ENCODE measurements at regions not wholly inside any gene's neighbourhood (a gene's known extent, or its start where the extent isn't known, plus 50 kb on each side); places are given as distances from the start of the nearest gene placed in this dataset.

- BruUV-seq (replicated peaks) = no TSS peak
- Histone ChIP-seq H3K4ac (ENCODE audit: low read depth, low read length) (no peak overlapping the region), H3K27me3 (ENCODE audit: control insufficient read depth, insufficient read depth, low read length) (no peaks in the 10 kb centered on the region), H2AFZ (replicated peaks; ENCODE audit: low read length, poor library complexity) (no peak overlapping the region), H3K14ac (replicated peaks; ENCODE audit: low read depth, low read length) (no peak overlapping the region), H3K36me3 (ENCODE audit: control insufficient read depth, insufficient read depth, low read length) (no peaks in the 10 kb centered on the region), H3K27ac (ENCODE audit: insufficient read depth, low read length) (no peak overlapping the region), H2AK9ac (replicated peaks; ENCODE audit: low read depth, low read length, poor library complexity) (no peak overlapping the region), H3K4me1 (ENCODE audit: control insufficient read depth, insufficient read depth, low read length) (no peaks in the 10 kb centered on the region), H3K9ac (ENCODE audit: low read depth, low read length) (no peak overlapping the region), H3K4me3 (ENCODE audit: insufficient read depth, low read depth, low read length) (no peak overlapping the region), H3K79me1 (ENCODE audit: low read depth in 1 of 2, low read length in 2 of 2) (no peaks in the 10 kb centered on the region), H4K5ac (ENCODE audit: low read depth, low read length) (no peak overlapping the region), H2BK20ac (ENCODE audit: low read depth, low read length) (no peak overlapping the region), H3K56ac (ENCODE audit: extremely low read depth, insufficient read depth, low read length) (no peak overlapping the region), H4K20me1 (ENCODE audit: insufficient read depth, low read length) (no peaks in the 10 kb centered on the region), H4K8ac (ENCODE audit: low read depth in 2 of 2, low read length in 2 of 2) (no peak overlapping the region), H3K23ac (ENCODE audit: low read depth, low read length) (no peak overlapping the region), H2BK120ac (ENCODE audit: low read depth, low read length) (no peak overlapping the region), H4K91ac (ENCODE audit: insufficient read depth, low read depth, low read length) (no peak overlapping the region), H2AK5ac (ENCODE audit: low read depth, low read length) (no peak overlapping the region), H3K9me3 (ENCODE audit: control insufficient read depth, insufficient read depth, low read length) (peaks cover 2% of the 10 kb centered on the region; the same call in 1 of the 2 replicates), H3K18ac (ENCODE audit: low read depth, low read length) (no peak overlapping the region), H3K4me2 (ENCODE audit: low read depth, low read length) (no peak overlapping the region), H3K9me1 (ENCODE audit: insufficient read depth, low read length) (no peaks in the 10 kb centered on the region), H2BK15ac (ENCODE audit: low read depth, low read length) (no peak overlapping the region), H2BK5ac (ENCODE audit: low read depth, low read length, poor library complexity, severe bottlenecking) (no peak overlapping the region)
- intact Hi-C loops (cut with micrococcal nuclease) = no loop called here
- TF ChIP-seq RCOR1 (IDR thresholded peaks at IDR 0.05; ENCODE audit: insufficient replicate concordance, low read length) (no peak), MAFK (IDR thresholded peaks at IDR 0.05; ENCODE audit: low read depth, low read length) (peak; percentile 100)
- ATAC-seq (ENCODE audit: low read depth) (no peak), DNase-seq (no peak)
- in situ Hi-C loops (cut with MboI; ENCODE audit: low sequenced_read_pairs) = no loop called here
- WGBS, 2 experiments (ENCODE audit: extremely low coverage in 2 of 2, insufficient read length in 1 of 2) = 0% methylated on average over 1 of the region's 1 CpG; no CpG with 5 or more reads in 1 of the 2 experiments
- CTCF ChIA-PET = no interaction called here
- dilution Hi-C loops (cut with HindIII; ENCODE audit: low sequenced_read_pairs, unreplicated experiment) = no loop called here
- POLR2A ChIA-PET (ENCODE audit: unreplicated experiment) = no interaction called here
These were observed 315.9 kb upstream of the PCSK5 start for GRCh38 chr9:75574569-75574968.
